ENCODE measurements at regions not wholly inside any gene's neighbourhood (a gene's known extent, or its start where the extent isn't known, plus 50 kb on each side); places are given as distances from the start of the nearest gene placed in this dataset.
A peak's percentile ranks its signal among the peaks of the same experiment; 100 is the strongest.

- no peaks in the 10 kb centered on the region for H3K79me2 ChIP-seq (ENCODE audit: control insufficient read depth, insufficient read depth, low read length)
- H3K27me3 ChIP-seq (ENCODE audit: control insufficient read depth in 2 of 2, insufficient read depth in 2 of 2, low read length in 2 of 2): no peaks in the 10 kb centered on the region
- TF ChIP-seq ZNF316 (IDR thresholded peaks at IDR 0.05): peak; percentile 11; the same call in 1 of the 2 replicates
- TF ChIP-seq ZNF311 (CRISPR knock-in tag; IDR thresholded peaks at IDR 0.05): no peak
- no peak overlapping the region for H3K9ac ChIP-seq (ENCODE audit: insufficient read depth in 1 of 2, low read depth in 2 of 2, low read length in 2 of 2)
- no peaks in the 10 kb centered on the region for H3K9me1 ChIP-seq (ENCODE audit: control insufficient read depth, insufficient read depth, low read length)
- intact Hi-C loops (cut with micrococcal nuclease) (no loop called here), in situ Hi-C loops (cut with MboI) (no loop called here)
- H3K36me3 ChIP-seq (ENCODE audit: control insufficient read depth, insufficient read depth, low read length): no peaks in the 10 kb centered on the region
- H3K4me1 ChIP-seq (replicated peaks in 1 of 2; ENCODE audit: control insufficient read depth in 2 of 2, insufficient read depth in 2 of 2, low read length in 2 of 2): no peaks in the 10 kb centered on the region
- no peak overlapping the region for H2AFZ ChIP-seq (ENCODE audit: low read depth, low read length)
- CTCF ChIA-PET (ENCODE audit: low intra/inter-chr PET ratio): no interaction called here
- ATAC-seq (no peak), FAIRE-seq (no peak), DNase-seq (ENCODE audit: extremely low read depth in 1 of 4, low spot score in 3 of 4) (no peak)
- H3K4me2 ChIP-seq (ENCODE audit: insufficient read depth, low read length): no peak overlapping the region
- H3K4me3 ChIP-seq: no peak overlapping the region
- WGBS (ENCODE audit: insufficient coverage, low coverage, missing lambda C conversion rate): 0% methylated on average over 4 of the region's 4 CpGs
- H3K27ac ChIP-seq (ENCODE audit: extremely low read depth, low read depth, low read length): no peak overlapping the region
- POLR2A ChIA-PET: no interaction called here
- no TSS peak for BruUV-seq (replicated peaks)
- H4K20me1 ChIP-seq (replicated peaks; ENCODE audit: control insufficient read depth, insufficient read depth, low read length): no peaks in the 10 kb centered on the region
- H3K9me3 ChIP-seq (replicated peaks; ENCODE audit: control insufficient read depth, insufficient read depth, low read depth, low read length): no peaks in the 10 kb centered on the region
Measured at GRCh38 chr13:107716741-107717140, 498.6 kb downstream of the LIG4 start.

GRCh38 chr13:107716241-107716640 is 499.1 kb downstream of the LIG4 start:
- TF ChIP-seq HIVEP1 (CRISPR knock-in tag; IDR thresholded peaks at IDR 0.05): no peak
- TF ChIP-seq ZSCAN32 (CRISPR knock-in tag; IDR thresholded peaks at IDR 0.05): no peak
- TF ChIP-seq ZNF384 (IDR thresholded peaks at IDR 0.05; ENCODE audit: low read depth, low read length): no peak
- TF ChIP-seq TRIM24 (IDR thresholded peaks at IDR 0.05): no peak
- TF ChIP-seq ZKSCAN3 (CRISPR knock-in tag; IDR thresholded peaks at IDR 0.05): no peak
- TF ChIP-seq ZNF644 (tag; IDR thresholded peaks at IDR 0.05; ENCODE audit: low read depth): no peak
- TF ChIP-seq HLTF (IDR thresholded peaks at IDR 0.05): no peak
- TF ChIP-seq ZFPM2 (CRISPR knock-in tag; IDR thresholded peaks at IDR 0.05): no peak
- no peak for TF ChIP-seq ZSCAN29 (IDR thresholded peaks at IDR 0.05)
- no peak for TF ChIP-seq ZNF165 (CRISPR knock-in tag; IDR thresholded peaks at IDR 0.05; ENCODE audit: borderline replicate concordance)
- TF ChIP-seq TCF3 (CRISPR knock-in tag; IDR thresholded peaks at IDR 0.05): no peak
- TF ChIP-seq GTF2F1 (IDR thresholded peaks at IDR 0.05; ENCODE audit: low read depth, low read length): no peak
- TF ChIP-seq AFF1 (IDR thresholded peaks at IDR 0.05; ENCODE audit: low read depth in 1 of 2, partially characterized antibody in 2 of 2): no peak
- no peak for TF ChIP-seq ZNF75A (CRISPR knock-in tag; IDR thresholded peaks at IDR 0.05)
- no peak for FAIRE-seq

More at GRCh38 chr13:107716241-107716640, 499.1 kb downstream of the LIG4 start:
- no peaks in the 10 kb centered on the region for H3K4me1 ChIP-seq (replicated peaks in 1 of 2; ENCODE audit: control insufficient read depth in 2 of 2, insufficient read depth in 2 of 2, low read length in 2 of 2)
- no peak for ATAC-seq
- no peaks in the 10 kb centered on the region for H3K36me3 ChIP-seq (ENCODE audit: control insufficient read depth, insufficient read depth, low read length)
- no peak overlapping the region for H3K9ac ChIP-seq (ENCODE audit: insufficient read depth in 1 of 2, low read depth in 2 of 2, low read length in 2 of 2)
- no peak overlapping the region for H2AFZ ChIP-seq (ENCODE audit: low read depth, low read length)
- no peaks in the 10 kb centered on the region for H3K9me1 ChIP-seq (ENCODE audit: control insufficient read depth, insufficient read depth, low read length)
- H3K4me2 ChIP-seq (ENCODE audit: insufficient read depth, low read length): no peak overlapping the region
- H3K9me3 ChIP-seq (replicated peaks; ENCODE audit: control insufficient read depth, insufficient read depth, low read depth, low read length): no peaks in the 10 kb centered on the region
- BruUV-seq (replicated peaks): no TSS peak
- 1% methylated on average over 7 of the region's 7 CpGs for WGBS (ENCODE audit: insufficient coverage, low coverage, missing lambda C conversion rate)
- no peak for DNase-seq (ENCODE audit: extremely low read depth in 1 of 4, low spot score in 3 of 4)
- CTCF ChIA-PET (ENCODE audit: low intra/inter-chr PET ratio): no interaction called here
- H3K27me3 ChIP-seq (ENCODE audit: control insufficient read depth in 2 of 2, insufficient read depth in 2 of 2, low read length in 2 of 2): no peaks in the 10 kb centered on the region
- H3K79me2 ChIP-seq (ENCODE audit: control insufficient read depth, insufficient read depth, low read length): no peaks in the 10 kb centered on the region
- in situ Hi-C loops (cut with MboI) (no loop called here), intact Hi-C loops (cut with micrococcal nuclease) (no loop called here)
- H3K27ac ChIP-seq (ENCODE audit: extremely low read depth, low read depth, low read length): no peak overlapping the region
- POLR2A ChIA-PET: no interaction called here
- no peaks in the 10 kb centered on the region for H4K20me1 ChIP-seq (replicated peaks; ENCODE audit: control insufficient read depth, insufficient read depth, low read length)
- no peak overlapping the region for H3K4me3 ChIP-seq

Data from K562 (cell line).